IPS-15b (cell line): ENCODE measurements at regions not wholly inside any gene's neighbourhood (a gene's known extent, or its start where the extent isn't known, plus 50 kb on each side); places are given as distances from the start of the nearest gene placed in this dataset.

ENCODE experiments used
- H3K27me3 ChIP-seq: one replicate; pipeline ENCODE4 v1.6.1; 2013; ENCODE audit warnings: low read length; ENCODE audit not compliant: control insufficient read depth, insufficient read depth
- H3K36me3 ChIP-seq: one replicate; pipeline ENCODE4 v1.6.1; 2013; ENCODE audit warnings: low read length; ENCODE audit not compliant: control insufficient read depth, insufficient read depth
- H3K4me1 ChIP-seq: one replicate; pipeline ENCODE4 v1.6.1; 2013; ENCODE audit warnings: mild to moderate bottlenecking, low read length; ENCODE audit not compliant: control insufficient read depth, insufficient read depth
- H3K4me3 ChIP-seq: one replicate; pipeline ENCODE4 v1.5.1; 2013; ENCODE audit warnings: low read depth, low read length
- H3K9ac ChIP-seq: one replicate; pipeline ENCODE4 v1.6.1; 2013; ENCODE audit warnings: low read depth, mild to moderate bottlenecking, low read length
- H3K9me3 ChIP-seq: one replicate; pipeline ENCODE4 v1.6.1; 2013; ENCODE audit warnings: mild to moderate bottlenecking, low read length; ENCODE audit not compliant: control insufficient read depth, insufficient read depth

- H3K4me1 ChIP-seq: peaks cover 2% of the 10 kb centered on the region
- no peaks in the 10 kb centered on the region for H3K9me3 ChIP-seq
- H3K4me3 ChIP-seq: no peak overlapping the region
- H3K36me3 ChIP-seq: no peaks in the 10 kb centered on the region
- no peak overlapping the region for H3K9ac ChIP-seq
- no peaks in the 10 kb centered on the region for H3K27me3 ChIP-seq
Observed at GRCh38 chr2:136361521-136361920, 243.6 kb upstream of the CXCR4 start.

GRCh38 chr2:136360790-136361189, 242.8 kb upstream of the CXCR4 start:
- H3K9ac ChIP-seq: no peak overlapping the region
- H3K36me3 ChIP-seq: no peaks in the 10 kb centered on the region
- no peak overlapping the region for H3K4me3 ChIP-seq
- no peaks in the 10 kb centered on the region for H3K27me3 ChIP-seq
- H3K9me3 ChIP-seq: no peaks in the 10 kb centered on the region
- H3K4me1 ChIP-seq: peaks cover 2% of the 10 kb centered on the region

GRCh38 chr2:136359121-136359965, 241.4 kb upstream of the CXCR4 start:
- no peak overlapping the region for H3K4me3 ChIP-seq
- H3K9ac ChIP-seq: no peak overlapping the region
- peaks cover 2% of the 10 kb centered on the region for H3K4me1 ChIP-seq
- no peaks in the 10 kb centered on the region for H3K27me3 ChIP-seq
- H3K9me3 ChIP-seq: no peaks in the 10 kb centered on the region
- H3K36me3 ChIP-seq: no peaks in the 10 kb centered on the region

GRCh38 chr2:136358576-136358975, 240.6 kb upstream of the CXCR4 start:
- H3K27me3 ChIP-seq: no peaks in the 10 kb centered on the region
- H3K4me1 ChIP-seq: no peaks in the 10 kb centered on the region
- no peak overlapping the region for H3K4me3 ChIP-seq
- H3K36me3 ChIP-seq: no peaks in the 10 kb centered on the region
- H3K9me3 ChIP-seq: no peaks in the 10 kb centered on the region
- H3K9ac ChIP-seq: no peak overlapping the region

- Histone ChIP-seq H3K4me1 (no peaks in the 10 kb centered on the region), H3K36me3 (no peaks in the 10 kb centered on the region), H3K9me3 (no peaks in the 10 kb centered on the region), H3K27me3 (no peaks in the 10 kb centered on the region), H3K9ac (no peak overlapping the region), H3K4me3 (no peak overlapping the region)
Observed at GRCh38 chr2:136357007-136357380, 239.0 kb upstream of the CXCR4 start.

- Histone ChIP-seq H3K4me3 (no peak overlapping the region), H3K27me3 (no peaks in the 10 kb centered on the region), H3K36me3 (no peaks in the 10 kb centered on the region), H3K9me3 (no peaks in the 10 kb centered on the region), H3K9ac (no peak overlapping the region), H3K4me1 (no peaks in the 10 kb centered on the region)
Observed at GRCh38 chr2:136356125-136357006, 238.4 kb upstream of the CXCR4 start.

- Histone ChIP-seq H3K9me3 (no peaks in the 10 kb centered on the region), H3K36me3 (no peaks in the 10 kb centered on the region), H3K4me3 (no peak overlapping the region)
Observed at GRCh38 chr2:136351684-136352083, 233.7 kb upstream of the CXCR4 start.

GRCh38 chr2:136347981-136348380, 230.0 kb upstream of the CXCR4 start:
- Histone ChIP-seq H3K4me1 (no peaks in the 10 kb centered on the region), H3K27me3 (no peaks in the 10 kb centered on the region), H3K9ac (no peak overlapping the region), H3K36me3 (no peaks in the 10 kb centered on the region), H3K4me3 (no peak overlapping the region), H3K9me3 (no peaks in the 10 kb centered on the region)

More at GRCh38 chr2:136351684-136352083, 233.7 kb upstream of the CXCR4 start:
- Histone ChIP-seq H3K4me1 (no peaks in the 10 kb centered on the region), H3K27me3 (no peaks in the 10 kb centered on the region), H3K9ac (no peak overlapping the region)

GRCh38 chr2:136344339-136344738, 226.4 kb upstream of the CXCR4 start:
- no peaks in the 10 kb centered on the region for H3K4me1 ChIP-seq
- no peaks in the 10 kb centered on the region for H3K9me3 ChIP-seq
- H3K9ac ChIP-seq: no peak overlapping the region
- H3K27me3 ChIP-seq: no peaks in the 10 kb centered on the region
- no peaks in the 10 kb centered on the region for H3K36me3 ChIP-seq
- no peak overlapping the region for H3K4me3 ChIP-seq

GRCh38 chr2:136342138-136342537, 224.2 kb upstream of the CXCR4 start:
- no peak overlapping the region for H3K9ac ChIP-seq
- H3K27me3 ChIP-seq: no peaks in the 10 kb centered on the region
- H3K4me1 ChIP-seq: no peaks in the 10 kb centered on the region
- H3K36me3 ChIP-seq: no peaks in the 10 kb centered on the region
- H3K4me3 ChIP-seq: no peak overlapping the region
- no peaks in the 10 kb centered on the region for H3K9me3 ChIP-seq

- H3K4me3 ChIP-seq: no peak overlapping the region
- H3K9ac ChIP-seq: no peak overlapping the region
- H3K27me3 ChIP-seq: no peaks in the 10 kb centered on the region
- H3K9me3 ChIP-seq: no peaks in the 10 kb centered on the region
- no peaks in the 10 kb centered on the region for H3K36me3 ChIP-seq
- no peaks in the 10 kb centered on the region for H3K4me1 ChIP-seq
Observed at GRCh38 chr2:136334967-136335366, 217.0 kb upstream of the CXCR4 start.
